Prostate gland (tissue), 2 donors: ENCODE measurements at regions not wholly inside any gene's neighbourhood (a gene's known extent, or its start where the extent isn't known, plus 50 kb on each side); places are given as distances from the start of the nearest gene placed in this dataset.

Experiments
- DNase-seq: peaks from one replicate; pipeline ENCODE4 v3.0.0-alpha.2; 2019; ENCODE audit warnings: low spot score
- H3K27ac ChIP-seq, 2 donors: fragments of 200-600 bp; sonication (generic); 2 replicates each; pipeline ENCODE4 v1.5.1; 2017 to 2019
- H3K27me3 ChIP-seq: fragments of 200-600 bp; sonication (generic); replicated peaks from 2 replicates; pipeline ENCODE4 v1.5.1; 2019; ENCODE audit not compliant: insufficient read depth
- H3K36me3 ChIP-seq, 2 donors: fragments of 200-600 bp; sonication (generic); 1 replicate in 1 of 2; 2 replicates in 1 of 2; pipeline versions ENCODE4 v1.5.1 to v1.8.1; 2017 to 2019
- H3K4me1 ChIP-seq: fragments of 200-600 bp; sonication (generic); replicated peaks from 2 replicates; pipeline ENCODE4 v1.5.1; 2019
- H3K4me3 ChIP-seq, 2 donors: fragments of 200-600 bp; sonication (generic); 2 replicates each; pipeline ENCODE4 v1.5.1; 2017 to 2019
- H3K9me3 ChIP-seq: fragments of 200-600 bp; sonication (generic); 2 replicates; pipeline ENCODE4 v1.5.1; 2017
- CTCF ChIP-seq, 4 experiments: fragments of 200-600 bp in 2 of 4; fragments of 450-650 bp in 2 of 4; sonication (generic) in 2 of 4; IDR thresholded peaks; 1 replicate in 3 of 4; 2 replicates in 1 of 4; pipeline ENCODE4 v1.5.1; 2016 to 2019; ENCODE audit warnings: antibody characterized with exemption in 4 of 4, mild to moderate bottlenecking in 2 of 4, moderate library complexity in 2 of 4
- POLR2A ChIP-seq: fragments of 450-650 bp; IDR thresholded peaks from one replicate; pipeline ENCODE4 v1.6.1; 2016; ENCODE audit warnings: antibody characterized with exemption, mild to moderate bottlenecking
- POLR2AphosphoS5 ChIP-seq: sonication (generic); formaldehyde crosslinking; IDR thresholded peaks from one replicate; pipeline ENCODE4 v1.6.1; 2017; ENCODE audit warnings: antibody characterized with exemption
- WGBS: methylation state at CpG from one replicate; pipeline ENCODE4 v1.1.5; 2018; 5-methylcytosine and 5-hydroxymethylcytosine counted together
- intact Hi-C: fragments of 100-400 bp; cut with DNase I; formaldehyde crosslinking; loops from one replicate; pipeline ENCODE4 v1.14.2; 2022

GRCh38 chr5:168022446-168023169, 268.8 kb upstream of the WWC1 start:
- WGBS, result 41% methylated on average over 16 of the region's 16 CpGs
- Histone ChIP-seq H3K9me3 (no peaks in the 10 kb centered on the region), H3K27me3 (no peaks in the 10 kb centered on the region), H3K4me1 (no peaks in the 10 kb centered on the region), H3K27ac (no peak overlapping the region), H3K4me3 (no peak overlapping the region), H3K36me3 (no peaks in the 10 kb centered on the region)
- DNase-seq, result no peak
- intact Hi-C loops, result loop anchor here (5.0 kb wide), 1 partner anchor 300 kb away; no protein-coding TSS in a partner anchor
- TF ChIP-seq POLR2A, result no peak
- no peak for TF ChIP-seq CTCF (IDR thresholded peaks at IDR 0.05)
- TF ChIP-seq POLR2AphosphoS5, result no peak

GRCh38 chr5:168023191-168023590, 268.3 kb upstream of the WWC1 start:
- Histone ChIP-seq H3K27ac (no peak overlapping the region), H3K9me3 (no peaks in the 10 kb centered on the region), H3K4me1 (no peaks in the 10 kb centered on the region), H3K4me3 (no peak overlapping the region), H3K27me3 (no peaks in the 10 kb centered on the region), H3K36me3 (no peaks in the 10 kb centered on the region)
- TF ChIP-seq POLR2AphosphoS5, result no peak
- no peak for TF ChIP-seq CTCF (IDR thresholded peaks at IDR 0.05)
- no peak for TF ChIP-seq POLR2A
- peak; percentile 48 for DNase-seq
- intact Hi-C loops, result loop anchor here (5.0 kb wide), 1 partner anchor 301 kb away; no protein-coding TSS in a partner anchor
- WGBS, result 4% methylated on average over 15 of the region's 15 CpGs

- H3K4me3 ChIP-seq, result no peak overlapping the region
- no peaks in the 10 kb centered on the region for H3K9me3 ChIP-seq
- intact Hi-C loops, result loop anchor here (5.0 kb wide), 1 partner anchor 302 kb away; no protein-coding TSS in a partner anchor
- no peaks in the 10 kb centered on the region for H3K4me1 ChIP-seq
- no peak for TF ChIP-seq POLR2AphosphoS5
- TF ChIP-seq CTCF (IDR thresholded peaks at IDR 0.05), result no peak
- TF ChIP-seq POLR2A, result no peak
- no peak overlapping the region for H3K27ac ChIP-seq
- WGBS, result 93% methylated on average over 7 of the region's 7 CpGs
- no peaks in the 10 kb centered on the region for H3K27me3 ChIP-seq
- H3K36me3 ChIP-seq, result no peaks in the 10 kb centered on the region
- DNase-seq, result no peak
Measured at GRCh38 chr5:168024306-168024705, 267.1 kb upstream of the WWC1 start.

GRCh38 chr5:168027007-168027406, 264.4 kb upstream of the WWC1 start:
- 90% methylated on average over 6 of the region's 6 CpGs for WGBS
- Histone ChIP-seq H3K4me1 (no peaks in the 10 kb centered on the region), H3K27me3 (no peaks in the 10 kb centered on the region), H3K9me3 (no peaks in the 10 kb centered on the region), H3K27ac (no peak overlapping the region), H3K4me3 (no peak overlapping the region), H3K36me3 (no peaks in the 10 kb centered on the region)
- no peak for DNase-seq
- TF ChIP-seq POLR2AphosphoS5 (no peak), POLR2A (no peak), CTCF (IDR thresholded peaks at IDR 0.05) (no peak)
- intact Hi-C loops, result no loop called here

- no peaks in the 10 kb centered on the region for H3K9me3 ChIP-seq
- TF ChIP-seq POLR2AphosphoS5 (no peak), CTCF (IDR thresholded peaks at IDR 0.05) (no peak), POLR2A (no peak)
- DNase-seq, result no peak
- intact Hi-C loops, result no loop called here
- no peak overlapping the region for H3K4me3 ChIP-seq
- no peak overlapping the region for H3K27ac ChIP-seq
- no peaks in the 10 kb centered on the region for H3K36me3 ChIP-seq
- WGBS, result 85% methylated on average over 2 of the region's 2 CpGs
- no peaks in the 10 kb centered on the region for H3K4me1 ChIP-seq
- H3K27me3 ChIP-seq, result peaks cover 3% of the 10 kb centered on the region
Measured at GRCh38 chr5:168030912-168031311, 260.5 kb upstream of the WWC1 start.
